SIG-M5 treated with dmso at 0.1 percent for 504 hours (cell line): ENCODE measurements at regions not wholly inside any gene's neighbourhood (a gene's known extent, or its start where the extent isn't known, plus 50 kb on each side); places are given as distances from the start of the nearest gene placed in this dataset.
"Not testable (repeated sequence)": the region's sequence is repeated elsewhere in the genome, so short reads cannot be mapped to it uniquely, and the experiment has no call there.

Experiments used
- DNase-seq: peaks from one replicate; lab custom pipeline; 2025; ENCODE audit not compliant: unreplicated experiment; lab: John Stamatoyannopoulos, UW

- DNase-seq, result no peak
These were observed 113.8 kb upstream of the CD82 start for GRCh38 chr11:44451706-44452105.

- peak; percentile 1 for DNase-seq
These were observed 112.5 kb upstream of the CD82 start for GRCh38 chr11:44452827-44453572.

- DNase-seq, result no peak
These were observed 111.6 kb upstream of the CD82 start for GRCh38 chr11:44453871-44454270.

- no peak for DNase-seq
These were observed 110.8 kb upstream of the CD82 start for GRCh38 chr11:44454666-44455065.

- peak; percentile 2 for DNase-seq
These were observed 108.7 kb upstream of the CD82 start for GRCh38 chr11:44456544-44457300.

- DNase-seq, result no peak
These were observed 107.6 kb upstream of the CD82 start for GRCh38 chr11:44457862-44458261.

GRCh38 chr11:44463751-44464150 lies 101.7 kb upstream of the CD82 start:
- DNase-seq, result no peak

GRCh38 chr11:44464741-44465140 lies 100.7 kb upstream of the CD82 start:
- no peak for DNase-seq

- DNase-seq, result no peak
These were observed 98.8 kb upstream of the CD82 start for GRCh38 chr11:44466531-44467205.

- DNase-seq, result no peak
These were observed 98.0 kb upstream of the CD82 start for GRCh38 chr11:44467413-44467812.

GRCh38 chr11:44467931-44468330 lies 97.5 kb upstream of the CD82 start:
- no peak for DNase-seq

GRCh38 chr11:44468345-44468988 lies 97.0 kb upstream of the CD82 start:
- no peak for DNase-seq

- DNase-seq, result no peak
These were observed 96.1 kb upstream of the CD82 start for GRCh38 chr11:44469412-44469811.

GRCh38 chr11:44470854-44471253 lies 94.6 kb upstream of the CD82 start:
- DNase-seq, result no peak

GRCh38 chr11:44471603-44472002 lies 93.9 kb upstream of the CD82 start:
- no peak for DNase-seq

GRCh38 chr11:44472916-44473315 lies 92.5 kb upstream of the CD82 start:
- no peak for DNase-seq

GRCh38 chr11:44474702-44475101 lies 90.8 kb upstream of the CD82 start:
- no peak for DNase-seq

GRCh38 chr11:44475114-44475686 lies 90.3 kb upstream of the CD82 start:
- DNase-seq, result no peak

GRCh38 chr11:44482338-44482737 lies 83.1 kb upstream of the CD82 start:
- DNase-seq, result not testable (repeated sequence)

- DNase-seq, result no peak
These were observed 81.4 kb upstream of the CD82 start for GRCh38 chr11:44483919-44484610.
